GM12878 (cell line): ENCODE measurements at regions not wholly inside any gene's neighbourhood (a gene's known extent, or its start where the extent isn't known, plus 50 kb on each side); places are given as distances from the start of the nearest gene placed in this dataset.

ENCODE experiments used
- ATAC-seq: fragments of 200-7000 bp; cut with Tn5 transposase; 3 replicates; pipeline ENCODE4 v1.9.1; 2020; ENCODE audit warnings: mild to moderate bottlenecking, moderate library complexity
- BruUV-seq: library from RNA; stranded (reverse); fragments of 400-500 nt; replicated peaks from 2 replicates; lab custom pipeline; 2021; lab: Mats Ljungman, UMichigan
- CTCF ChIA-PET: fragments of 300-600 bp; sonication (Branson Sonifier 250); formaldehyde crosslinking; extraction: SDS; loops from one replicate; lab custom pipeline; 2021; ENCODE audit warnings: inconsistent platforms; lab: Yijun Ruan, JAX
- POLR2A ChIA-PET: fragments of 350-600 bp; formaldehyde crosslinking; extraction: SDS; loops from one replicate; lab custom pipeline; 2021; ENCODE audit warnings: inconsistent platforms; lab: Charles Lee
- RAD21 ChIA-PET: fragments of 300-600 bp; sonication (Branson Sonifier 250); formaldehyde crosslinking; loops from one replicate; lab custom pipeline; 2023; ENCODE audit warnings: antibody characterized with exemption; ENCODE audit not compliant: unreplicated experiment; lab: Charles Lee
- SMC1A ChIA-PET: fragments of 300-600 bp; sonication (Branson Sonifier 250); formaldehyde crosslinking; loops from one replicate; lab custom pipeline; 2023; ENCODE audit not compliant: unreplicated experiment, uncharacterized antibody; lab: Charles Lee
- DNase-seq: peaks from one replicate; pipeline ENCODE4 v3.0.0-alpha.2; 2011; ENCODE audit warnings: low read depth, low spot score
- FAIRE-seq: peaks from 3 replicates; lab custom pipeline; 2011; peaks lifted over from hg19 to GRCh38; lab: Jason Lieb, UNC
- H2AFZ ChIP-seq: 2 replicates; pipeline ENCODE4 v1.6.0; 2011; ENCODE audit warnings: low read depth, low read length, control low read depth; ENCODE audit not compliant: control insufficient read depth
- H3K27ac ChIP-seq: 2 replicates; pipeline ENCODE4 v1.5.1; 2011; ENCODE audit warnings: control low read depth; ENCODE audit not compliant: control insufficient read depth, insufficient read depth
- H3K27me3 ChIP-seq, 2 experiments: replicated peaks in 1 of 2; 2 replicates each; pipeline versions ENCODE4 v1.6.0 to v1.6.1; 2011; ENCODE audit warnings: low read length in 1 of 2; ENCODE audit not compliant: control insufficient read depth in 2 of 2, insufficient read depth in 2 of 2
- H3K36me3 ChIP-seq, 2 experiments: 2 replicates each; pipeline ENCODE4 v1.5.1; 2011; ENCODE audit warnings: low read length in 1 of 2; ENCODE audit not compliant: control insufficient read depth in 2 of 2, insufficient read depth in 2 of 2
- H3K4me1 ChIP-seq: 2 replicates; pipeline ENCODE4 v1.6.1; 2011; ENCODE audit warnings: mild to moderate bottlenecking, low read length, moderate library complexity, mixed read lengths; ENCODE audit not compliant: control insufficient read depth, insufficient read depth
- H3K4me2 ChIP-seq: 2 replicates; pipeline ENCODE4 v1.6.0; 2011; ENCODE audit warnings: control low read depth; ENCODE audit not compliant: control insufficient read depth, insufficient read depth
- H3K4me3 ChIP-seq: fragments of 200-600 bp; sonication (generic); 2 replicates; pipeline ENCODE4 v1.5.1; 2016
- H3K79me2 ChIP-seq: 2 replicates; pipeline ENCODE4 v1.6.0; 2011; ENCODE audit warnings: low read length; ENCODE audit not compliant: control insufficient read depth, insufficient read depth
- H3K9ac ChIP-seq: 2 replicates; pipeline ENCODE4 v1.8.0; 2011; ENCODE audit warnings: low read length, control low read depth, mixed read lengths; ENCODE audit not compliant: control insufficient read depth, insufficient read depth
- H3K9me3 ChIP-seq: replicated peaks from 3 replicates; pipeline ENCODE4 v1.5.1; 2011; ENCODE audit warnings: mild to moderate bottlenecking, low read length; ENCODE audit not compliant: control insufficient read depth, insufficient read depth
- H4K20me1 ChIP-seq: 2 replicates; pipeline ENCODE4 v1.6.0; 2011; ENCODE audit not compliant: control insufficient read depth, insufficient read depth
- ETV6 ChIP-seq, 2 experiments: fragments of 450-650 bp in 1 of 2; IDR thresholded peaks in 1 of 2; conservative IDR thresholded peaks in 1 of 2; 2 replicates each; pipeline ENCODE4 v1.6.1; 2014; ENCODE audit warnings: antibody characterized with exemption in 1 of 2, borderline replicate concordance in 1 of 2, low read depth in 1 of 2, mild to moderate bottlenecking in 1 of 2, moderate library complexity in 1 of 2
- IKZF1 ChIP-seq: fragments of 450-650 bp; conservative IDR thresholded peaks from 2 replicates; pipeline ENCODE4 v1.6.1; 2017; ENCODE audit warnings: antibody characterized with exemption, mild to moderate bottlenecking
- IRF4 ChIP-seq: IDR thresholded peaks from 2 replicates; pipeline ENCODE4 v1.6.1; 2011; ENCODE audit warnings: low read depth, low read length
- NFYA ChIP-seq: IDR thresholded peaks from 2 replicates; pipeline ENCODE4 v1.6.1; 2011; ENCODE audit warnings: low read depth, mild to moderate bottlenecking, low read length, improper control_type of control experiment, borderline replicate concordance
- RBBP5 ChIP-seq: fragments of 200-600 bp; sonication (generic); conservative IDR thresholded peaks from 2 replicates; pipeline ENCODE4 v1.6.1; 2016
- SP1 ChIP-seq: IDR thresholded peaks from one replicate; pipeline ENCODE4 v1.6.1; 2011; ENCODE audit warnings: low read depth, low read length
- SUZ12 ChIP-seq: fragments of 200-600 bp; sonication (generic); IDR thresholded peaks from one replicate; pipeline ENCODE4 v1.6.1; 2018; ENCODE audit warnings: antibody characterized with exemption, mild to moderate bottlenecking; ENCODE audit not compliant: unreplicated experiment
- TAF1 ChIP-seq: IDR thresholded peaks from 2 replicates; pipeline ENCODE4 v1.6.1; 2011; ENCODE audit warnings: mild to moderate bottlenecking, low read depth, low read length, borderline replicate concordance
- ZNF207 ChIP-seq: fragments of 450-650 bp; IDR thresholded peaks from 2 replicates; pipeline ENCODE4 v1.6.1; 2014; ENCODE audit warnings: antibody characterized with exemption, mild to moderate bottlenecking, borderline replicate concordance
- ZNF217 ChIP-seq: fragments of 450-650 bp; IDR thresholded peaks from 2 replicates; pipeline ENCODE4 v1.6.1; 2017; ENCODE audit warnings: antibody characterized with exemption, mild to moderate bottlenecking
- ZSCAN29 ChIP-seq: fragments of 450-650 bp; IDR thresholded peaks from 2 replicates; pipeline ENCODE4 v1.6.1; 2017; ENCODE audit warnings: mild to moderate bottlenecking, moderate library complexity
- WGBS: methylation state at CpG from one replicate; pipeline ENCODE4 v1.1.6; 2016; ENCODE audit warnings: low lambda C conversion rate; ENCODE audit not compliant: insufficient replicate concordance, insufficient coverage; ENCODE audit errors: missing lambda C conversion rate; 5-methylcytosine and 5-hydroxymethylcytosine counted together
- in situ Hi-C: fragments of 300-500 bp; cut with MboI; formaldehyde crosslinking; loops from 9 replicates; pipeline ENCODE4 v1.14.3; 2018; ENCODE audit warnings: mixed read lengths
- intact Hi-C: fragments of 100-400 bp; cut with micrococcal nuclease; formaldehyde crosslinking; loops from one replicate; pipeline ENCODE4 v1.14.2; 2022; ENCODE audit not compliant: unreplicated experiment
- TF ChIP-seq, protein P1 (sequence below): fragments of 450-650 bp; IDR thresholded peaks from 2 replicates; pipeline ENCODE4 v1.6.1; 2017; ENCODE audit warnings: mild to moderate bottlenecking
- TF ChIP-seq, protein P2 (sequence below): IDR thresholded peaks from 2 replicates; pipeline ENCODE4 v1.6.1; 2012; ENCODE audit warnings: low read length, inconsistent platforms
- TF ChIP-seq, protein P3 (sequence below): fragments of 450-650 bp; IDR thresholded peaks from 2 replicates; pipeline ENCODE4 v1.6.1; 2016; ENCODE audit warnings: mild to moderate bottlenecking

DNA sequence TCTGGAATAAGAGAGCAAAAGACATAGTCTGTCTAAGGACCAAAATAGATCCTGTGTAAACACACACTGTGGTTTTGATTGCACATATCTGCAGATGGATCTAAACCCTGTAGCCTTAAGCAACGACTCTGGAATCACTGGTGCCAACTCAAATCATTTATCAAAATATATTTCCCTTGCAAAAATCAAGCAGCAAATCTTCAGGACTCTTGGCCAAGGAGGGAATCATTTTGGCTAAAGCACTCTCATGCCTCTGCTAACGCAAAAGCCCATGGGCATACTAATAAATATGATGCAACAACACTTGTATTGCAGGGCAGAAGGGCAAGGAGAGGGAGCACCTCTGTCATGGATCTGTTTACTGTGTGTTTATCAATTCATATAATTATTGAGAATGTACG is 155.4 kb upstream of the DUSP10 start:
- intact Hi-C loops, result no loop called here
- Histone ChIP-seq H3K4me1 (no peaks in the 10 kb centered on the region), H3K27ac (no peak overlapping the region), H2AFZ (no peak overlapping the region), H3K27me3 (no peaks in the 10 kb centered on the region), H3K36me3 (no peaks in the 10 kb centered on the region), H3K4me2 (no peak overlapping the region), H3K79me2 (no peaks in the 10 kb centered on the region), H3K4me3 (no peak overlapping the region), H3K9ac (no peak overlapping the region), H4K20me1 (no peaks in the 10 kb centered on the region), H3K9me3 (no peaks in the 10 kb centered on the region; the same call in 2 of the 3 replicates)
- ATAC-seq, result no peak
- no peak for FAIRE-seq
- ChIA-PET RAD21 (no interaction called here), POLR2A (no interaction called here), CTCF (no interaction called here), SMC1A (no interaction called here)
- in situ Hi-C loops, result no loop called here
- no peak for DNase-seq
- no TSS peak for BruUV-seq
- WGBS, result 65% methylated on average over 3 of the region's 3 CpGs
- TF ChIP-seq IKZF1 (no peak), ZNF207 (no peak), SUZ12 (no peak)
- TF ChIP-seq, protein P1, sequence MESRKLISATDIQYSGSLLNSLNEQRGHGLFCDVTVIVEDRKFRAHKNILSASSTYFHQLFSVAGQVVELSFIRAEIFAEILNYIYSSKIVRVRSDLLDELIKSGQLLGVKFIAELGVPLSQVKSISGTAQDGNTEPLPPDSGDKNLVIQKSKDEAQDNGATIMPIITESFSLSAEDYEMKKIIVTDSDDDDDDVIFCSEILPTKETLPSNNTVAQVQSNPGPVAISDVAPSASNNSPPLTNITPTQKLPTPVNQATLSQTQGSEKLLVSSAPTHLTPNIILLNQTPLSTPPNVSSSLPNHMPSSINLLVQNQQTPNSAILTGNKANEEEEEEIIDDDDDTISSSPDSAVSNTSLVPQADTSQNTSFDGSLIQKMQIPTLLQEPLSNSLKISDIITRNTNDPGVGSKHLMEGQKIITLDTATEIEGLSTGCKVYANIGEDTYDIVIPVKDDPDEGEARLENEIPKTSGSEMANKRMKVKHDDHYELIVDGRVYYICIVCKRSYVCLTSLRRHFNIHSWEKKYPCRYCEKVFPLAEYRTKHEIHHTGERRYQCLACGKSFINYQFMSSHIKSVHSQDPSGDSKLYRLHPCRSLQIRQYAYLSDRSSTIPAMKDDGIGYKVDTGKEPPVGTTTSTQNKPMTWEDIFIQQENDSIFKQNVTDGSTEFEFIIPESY, result no peak

DNA sequence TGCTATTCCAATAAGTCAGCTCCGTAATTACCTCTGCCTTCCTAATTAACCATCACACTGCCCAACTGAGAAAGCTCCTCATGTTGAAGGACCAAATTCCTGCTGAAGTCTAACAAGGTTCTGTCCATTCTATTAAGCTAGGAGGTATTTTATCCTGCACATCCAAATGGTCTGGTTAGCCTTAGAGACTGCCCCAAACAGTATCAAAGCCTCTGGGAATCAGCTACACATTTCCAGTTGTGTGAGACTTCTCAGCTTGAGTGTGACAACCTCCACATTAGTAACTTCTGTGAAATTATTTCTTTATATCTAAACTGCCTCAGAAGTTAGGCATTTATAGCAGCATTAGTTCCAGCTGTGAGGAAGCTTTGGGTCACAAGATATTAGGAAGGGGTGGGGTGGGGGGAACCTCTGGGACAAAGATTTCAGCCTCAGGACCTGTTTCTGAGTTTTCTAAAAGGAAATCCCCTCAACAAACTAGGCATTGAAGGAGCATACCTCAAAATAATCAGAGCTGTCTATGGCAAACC is 150.5 kb upstream of the DUSP10 start:
- Histone ChIP-seq H3K4me2 (no peak overlapping the region), H4K20me1 (no peaks in the 10 kb centered on the region), H3K9ac (no peak overlapping the region), H3K27me3 (no peaks in the 10 kb centered on the region), H3K4me1 (no peaks in the 10 kb centered on the region; the same call in 1 of the 2 replicates), H3K4me3 (no peak overlapping the region), H2AFZ (no peak overlapping the region), H3K79me2 (no peaks in the 10 kb centered on the region), H3K27ac (no peak overlapping the region), H3K9me3 (no peaks in the 10 kb centered on the region; the same call in 2 of the 3 replicates), H3K36me3 (no peaks in the 10 kb centered on the region)
- POLR2A ChIA-PET, result no interaction called here
- no TSS peak for BruUV-seq
- 96% methylated on average over 1 of the region's 1 CpG for WGBS
- FAIRE-seq (no peak), DNase-seq (no peak), ATAC-seq (no peak)
- intact Hi-C loops (no loop called here), in situ Hi-C loops (no loop called here)
- SMC1A ChIA-PET, result interaction anchor here (0.6 to 2.6 kb wide), 19 partner anchors 8 to 414 kb away, joined by 3 to 12 read pairs (median 4); no protein-coding TSS in a partner anchor
- RAD21 ChIA-PET, result interaction anchor here (0.7 to 1.6 kb wide), 11 partner anchors 13 to 414 kb away, joined by 3 to 4 read pairs (median 3); no protein-coding TSS in a partner anchor
- CTCF ChIA-PET, result interaction anchor here (0.6 to 2.0 kb wide), 9 partner anchors 13 to 680 kb away, joined by 3 to 12 read pairs (median 4); partner anchors contain the start of gene DUSP10
- no peak for TF ChIP-seq SP1
- TF ChIP-seq RBBP5, result no peak
- no peak for TF ChIP-seq IRF4
- TF ChIP-seq, protein P2, sequence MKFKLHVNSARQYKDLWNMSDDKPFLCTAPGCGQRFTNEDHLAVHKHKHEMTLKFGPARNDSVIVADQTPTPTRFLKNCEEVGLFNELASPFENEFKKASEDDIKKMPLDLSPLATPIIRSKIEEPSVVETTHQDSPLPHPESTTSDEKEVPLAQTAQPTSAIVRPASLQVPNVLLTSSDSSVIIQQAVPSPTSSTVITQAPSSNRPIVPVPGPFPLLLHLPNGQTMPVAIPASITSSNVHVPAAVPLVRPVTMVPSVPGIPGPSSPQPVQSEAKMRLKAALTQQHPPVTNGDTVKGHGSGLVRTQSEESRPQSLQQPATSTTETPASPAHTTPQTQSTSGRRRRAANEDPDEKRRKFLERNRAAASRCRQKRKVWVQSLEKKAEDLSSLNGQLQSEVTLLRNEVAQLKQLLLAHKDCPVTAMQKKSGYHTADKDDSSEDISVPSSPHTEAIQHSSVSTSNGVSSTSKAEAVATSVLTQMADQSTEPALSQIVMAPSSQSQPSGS, result no peak
- no peak for TF ChIP-seq ETV6 (conservative IDR thresholded peaks at IDR 0.05 in 1 of 2, IDR thresholded peaks at IDR 0.05 in 1 of 2; ENCODE audit: borderline replicate concordance in 1 of 2, low read depth in 1 of 2)
- TF ChIP-seq, protein P3, sequence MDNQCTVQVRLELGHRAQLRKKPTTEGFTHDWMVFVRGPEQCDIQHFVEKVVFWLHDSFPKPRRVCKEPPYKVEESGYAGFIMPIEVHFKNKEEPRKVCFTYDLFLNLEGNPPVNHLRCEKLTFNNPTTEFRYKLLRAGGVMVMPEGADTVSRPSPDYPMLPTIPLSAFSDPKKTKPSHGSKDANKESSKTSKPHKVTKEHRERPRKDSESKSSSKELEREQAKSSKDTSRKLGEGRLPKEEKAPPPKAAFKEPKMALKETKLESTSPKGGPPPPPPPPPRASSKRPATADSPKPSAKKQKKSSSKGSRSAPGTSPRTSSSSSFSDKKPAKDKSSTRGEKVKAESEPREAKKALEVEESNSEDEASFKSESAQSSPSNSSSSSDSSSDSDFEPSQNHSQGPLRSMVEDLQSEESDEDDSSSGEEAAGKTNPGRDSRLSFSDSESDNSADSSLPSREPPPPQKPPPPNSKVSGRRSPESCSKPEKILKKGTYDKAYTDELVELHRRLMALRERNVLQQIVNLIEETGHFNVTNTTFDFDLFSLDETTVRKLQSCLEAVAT, result no peak
- no peak for TF ChIP-seq ZNF217
- no peak for TF ChIP-seq ZSCAN29
- TF ChIP-seq TAF1, result no peak
- no peak for TF ChIP-seq NFYA
